ENCODE measurements at regions not wholly inside any gene's neighbourhood (a gene's known extent, or its start where the extent isn't known, plus 50 kb on each side); places are given as distances from the start of the nearest gene placed in this dataset.

DNA sequence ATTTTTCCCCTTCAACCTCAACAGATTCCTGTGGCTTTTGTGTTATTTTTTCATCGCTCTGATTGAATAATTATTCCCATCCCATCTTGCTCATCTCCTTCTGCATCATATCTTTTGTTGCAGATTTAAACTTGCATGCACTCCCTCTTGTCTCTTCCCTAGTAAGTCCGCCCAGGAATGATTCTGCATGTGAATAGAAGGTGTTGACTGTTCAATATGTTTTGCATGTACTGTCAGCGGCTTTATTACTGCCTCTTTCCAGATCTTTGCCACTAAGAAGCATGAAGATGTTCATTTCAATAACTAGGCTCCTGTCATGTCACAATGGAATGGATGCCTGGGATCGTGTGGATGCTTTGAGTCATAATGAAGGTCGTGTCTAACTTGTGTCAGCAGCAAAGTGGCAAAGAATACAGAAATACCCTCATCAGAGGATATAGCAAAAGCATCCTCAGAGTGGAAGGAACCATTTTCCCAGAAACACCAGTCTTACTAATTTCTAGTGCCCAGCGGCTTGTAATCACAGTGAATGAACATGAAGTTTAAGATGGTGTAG, 62.6 kb upstream of the SEM1 start:
- TF ChIP-seq EZH2 (IDR thresholded peaks at IDR 0.05; ENCODE audit: insufficient read depth, low read length), result no peak
- TF ChIP-seq, protein P1, sequence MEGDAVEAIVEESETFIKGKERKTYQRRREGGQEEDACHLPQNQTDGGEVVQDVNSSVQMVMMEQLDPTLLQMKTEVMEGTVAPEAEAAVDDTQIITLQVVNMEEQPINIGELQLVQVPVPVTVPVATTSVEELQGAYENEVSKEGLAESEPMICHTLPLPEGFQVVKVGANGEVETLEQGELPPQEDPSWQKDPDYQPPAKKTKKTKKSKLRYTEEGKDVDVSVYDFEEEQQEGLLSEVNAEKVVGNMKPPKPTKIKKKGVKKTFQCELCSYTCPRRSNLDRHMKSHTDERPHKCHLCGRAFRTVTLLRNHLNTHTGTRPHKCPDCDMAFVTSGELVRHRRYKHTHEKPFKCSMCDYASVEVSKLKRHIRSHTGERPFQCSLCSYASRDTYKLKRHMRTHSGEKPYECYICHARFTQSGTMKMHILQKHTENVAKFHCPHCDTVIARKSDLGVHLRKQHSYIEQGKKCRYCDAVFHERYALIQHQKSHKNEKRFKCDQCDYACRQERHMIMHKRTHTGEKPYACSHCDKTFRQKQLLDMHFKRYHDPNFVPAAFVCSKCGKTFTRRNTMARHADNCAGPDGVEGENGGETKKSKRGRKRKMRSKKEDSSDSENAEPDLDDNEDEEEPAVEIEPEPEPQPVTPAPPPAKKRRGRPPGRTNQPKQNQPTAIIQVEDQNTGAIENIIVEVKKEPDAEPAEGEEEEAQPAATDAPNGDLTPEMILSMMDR (IDR thresholded peaks at IDR 0.05; ENCODE audit: insufficient read depth, low read depth, low read length), result no peak
